H4 (cell line): ENCODE measurements at regions not wholly inside any gene's neighbourhood (a gene's known extent, or its start where the extent isn't known, plus 50 kb on each side); places are given as distances from the start of the nearest gene placed in this dataset.

Experiments
- DNase-seq: peaks from one replicate; pipeline ENCODE4 v3.0.0-alpha.2; 2015; ENCODE audit warnings: low spot score

GRCh38 chr1:75668813-75669212, 55.7 kb upstream of the ACADM start:
- DNase-seq, result no peak

- no peak for DNase-seq
These were observed 52.8 kb upstream of the ACADM start for GRCh38 chr1:75671708-75672107.

- DNase-seq, result no peak
These were observed 52.4 kb upstream of the ACADM start for GRCh38 chr1:75672108-75672507.

GRCh38 chr1:75672528-75673393, 51.7 kb upstream of the ACADM start:
- peak; percentile 61 for DNase-seq

GRCh38 chr1:75673399-75673798, 51.1 kb upstream of the ACADM start:
- no peak for DNase-seq

- DNase-seq, result no peak
These were observed 50.6 kb upstream of the ACADM start for GRCh38 chr1:75673885-75674284.
